NCI-H1105 treated with DMSO at 0.1 percent for 48 hours (cell line): ENCODE measurements at regions not wholly inside any gene's neighbourhood (a gene's known extent, or its start where the extent isn't known, plus 50 kb on each side); places are given as distances from the start of the nearest gene placed in this dataset.

ENCODE experiments used
- DNase-seq: peaks from one replicate; lab custom pipeline; 2025; lab: John Stamatoyannopoulos, UW

DNA sequence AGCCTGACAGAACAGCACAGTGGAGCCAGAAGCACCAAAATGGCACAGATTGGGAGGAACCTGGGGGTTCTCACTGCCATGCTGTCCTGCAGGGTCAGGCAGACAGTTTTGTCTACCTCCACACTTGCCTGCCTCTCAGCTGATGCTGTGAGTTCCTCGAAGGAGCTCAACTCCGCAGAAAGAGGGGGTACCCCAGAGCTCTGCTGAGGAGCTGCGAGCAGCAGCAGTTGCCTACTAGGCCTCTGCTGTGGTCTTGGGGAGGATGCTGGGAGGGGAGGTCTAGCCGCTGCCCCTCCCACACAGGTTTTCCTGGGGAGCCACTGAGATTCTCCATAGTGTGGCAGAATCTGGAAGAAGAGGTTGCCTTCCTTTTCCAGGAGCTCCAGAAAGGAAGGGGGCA lies 192.5 kb downstream of the FOXD2 start:
- no peak for DNase-seq

DNA sequence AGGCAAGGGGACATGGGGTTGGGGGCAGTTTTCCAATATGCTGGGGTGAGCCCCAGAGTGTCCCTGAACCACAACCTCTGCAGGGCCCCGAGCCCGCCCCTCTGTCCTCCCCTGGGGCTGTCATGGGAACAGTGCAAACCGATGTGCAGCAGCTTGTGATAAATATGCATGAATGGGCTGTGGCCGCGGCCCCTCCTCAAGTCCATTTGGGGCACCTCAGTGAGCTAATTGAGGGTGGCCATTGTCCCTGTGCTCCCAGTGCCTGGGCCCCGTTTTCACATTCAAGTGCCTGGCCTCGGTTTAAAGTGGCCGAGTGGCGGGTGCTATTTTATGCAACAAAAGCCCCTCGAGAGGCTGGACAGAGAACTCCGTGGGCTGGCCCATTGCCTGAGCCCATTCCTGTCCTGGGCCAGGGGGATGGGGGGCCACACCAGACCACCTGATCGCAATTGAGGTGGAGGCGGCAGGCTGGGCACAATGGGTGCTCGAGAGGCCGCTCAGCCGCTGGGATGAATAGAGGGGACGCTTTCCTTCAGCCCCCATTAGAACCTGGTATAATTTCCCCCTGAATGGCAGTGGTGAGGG lies 193.7 kb downstream of the FOXD2 start:
- DNase-seq, result no peak

DNA sequence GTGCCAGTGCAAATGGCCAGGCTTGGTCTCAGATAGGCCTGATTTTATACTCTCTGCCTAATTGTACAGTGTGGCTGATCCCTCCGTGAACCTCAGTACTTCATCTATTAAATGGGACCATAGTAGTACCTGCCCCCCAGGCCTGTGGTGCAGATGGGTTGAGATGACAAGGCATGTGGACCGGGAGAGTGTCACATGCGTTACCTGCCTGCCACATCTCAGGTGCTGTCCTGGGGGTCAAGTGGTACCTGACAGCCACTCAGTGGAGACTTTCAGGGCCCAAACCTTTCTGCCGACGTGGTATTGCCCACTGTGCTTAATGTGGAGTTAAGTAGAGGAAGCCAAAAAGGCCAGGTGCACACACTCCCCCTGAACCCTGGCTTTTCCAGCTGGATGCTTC lies 197.3 kb downstream of the FOXD2 start:
- DNase-seq, result no peak

DNA sequence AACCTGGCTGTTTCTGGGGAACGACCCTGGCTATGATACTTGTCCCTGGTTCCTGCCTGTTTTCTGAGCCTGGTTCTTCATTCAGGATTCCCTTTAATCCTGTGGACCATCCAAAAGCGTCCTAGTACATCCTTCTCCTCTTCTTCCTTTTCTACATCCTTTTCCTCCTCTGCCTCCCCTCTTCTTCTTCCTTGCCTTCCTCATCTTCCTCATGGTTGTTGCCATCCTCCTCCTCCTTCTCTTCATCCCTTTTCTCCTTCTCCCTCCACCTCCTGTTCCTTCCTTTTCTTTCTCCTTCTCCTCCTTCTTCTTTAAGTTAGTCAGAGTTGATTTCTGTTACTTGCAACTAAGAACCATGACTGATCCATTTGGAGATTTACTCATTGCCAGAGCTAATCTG lies 197.8 kb downstream of the FOXD2 start:
- no peak for DNase-seq

DNA sequence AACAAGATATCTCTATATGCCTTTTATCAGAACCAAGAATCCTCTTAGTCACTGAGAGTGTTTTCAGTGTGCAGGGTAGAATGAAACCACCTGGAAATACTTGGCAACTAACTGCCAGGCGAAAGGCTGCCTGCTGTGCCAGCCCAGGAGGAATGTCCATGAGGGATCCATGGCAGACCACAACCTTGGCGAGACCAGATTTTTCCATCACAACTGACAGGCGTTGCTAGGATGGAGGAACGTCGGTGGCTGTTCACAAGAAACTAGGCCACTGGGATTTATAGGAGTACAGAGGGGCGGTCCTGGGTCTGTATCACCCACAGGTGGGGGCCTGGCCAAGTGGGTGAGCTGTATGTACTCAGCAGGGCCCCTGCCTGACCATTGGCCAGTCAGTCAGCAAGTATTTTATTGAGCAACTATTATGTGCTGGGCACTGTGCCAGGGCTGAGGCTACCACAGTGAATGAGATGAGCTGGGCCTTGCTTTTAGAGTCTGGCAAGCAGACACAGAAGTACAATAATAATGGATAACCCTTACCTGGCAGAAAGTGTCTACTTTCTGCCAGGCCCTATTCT lies 199.4 kb downstream of the FOXD2 start:
- no peak for DNase-seq

DNA sequence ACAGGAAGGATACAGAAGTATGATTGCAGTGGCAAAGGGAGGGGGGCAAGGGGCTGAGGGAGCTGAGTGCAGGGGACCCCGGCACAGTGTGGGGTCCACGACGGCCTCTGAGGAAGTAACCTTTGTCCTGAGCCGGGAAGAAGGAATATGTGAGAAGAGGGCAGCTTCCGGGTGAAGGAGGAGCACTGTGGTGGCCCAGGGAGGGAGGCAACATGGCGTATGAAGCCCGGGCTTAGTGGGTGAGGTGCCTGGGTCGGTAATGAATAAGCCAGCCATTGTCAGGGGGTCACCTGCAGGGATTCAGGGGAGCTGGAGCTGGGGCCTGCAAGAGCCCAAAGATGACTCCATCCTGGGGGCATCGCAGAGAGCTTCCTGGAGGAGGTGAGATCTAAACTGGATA lies 200.4 kb downstream of the FOXD2 start:
- DNase-seq, result no peak

DNA sequence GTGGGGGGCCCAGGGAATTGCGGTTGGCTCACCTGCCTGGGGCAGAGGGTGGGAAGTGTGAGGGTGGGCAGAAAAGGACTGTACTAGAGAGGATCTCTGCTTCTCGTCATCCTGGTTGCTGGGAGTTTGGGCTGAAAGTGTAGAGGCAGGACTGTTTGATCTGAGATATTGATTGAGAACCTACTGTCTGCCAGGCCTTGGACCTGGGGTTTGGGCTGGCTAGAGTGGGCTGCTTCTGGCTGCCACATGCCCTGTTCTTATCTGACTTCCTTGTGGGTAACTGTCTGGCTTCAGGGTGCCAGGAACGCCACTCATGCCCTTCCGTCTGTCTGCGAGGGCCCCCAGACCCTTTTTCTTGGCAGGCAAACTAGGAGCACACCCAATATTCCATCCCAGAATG lies 200.9 kb downstream of the FOXD2 start:
- DNase-seq, result no peak

DNA sequence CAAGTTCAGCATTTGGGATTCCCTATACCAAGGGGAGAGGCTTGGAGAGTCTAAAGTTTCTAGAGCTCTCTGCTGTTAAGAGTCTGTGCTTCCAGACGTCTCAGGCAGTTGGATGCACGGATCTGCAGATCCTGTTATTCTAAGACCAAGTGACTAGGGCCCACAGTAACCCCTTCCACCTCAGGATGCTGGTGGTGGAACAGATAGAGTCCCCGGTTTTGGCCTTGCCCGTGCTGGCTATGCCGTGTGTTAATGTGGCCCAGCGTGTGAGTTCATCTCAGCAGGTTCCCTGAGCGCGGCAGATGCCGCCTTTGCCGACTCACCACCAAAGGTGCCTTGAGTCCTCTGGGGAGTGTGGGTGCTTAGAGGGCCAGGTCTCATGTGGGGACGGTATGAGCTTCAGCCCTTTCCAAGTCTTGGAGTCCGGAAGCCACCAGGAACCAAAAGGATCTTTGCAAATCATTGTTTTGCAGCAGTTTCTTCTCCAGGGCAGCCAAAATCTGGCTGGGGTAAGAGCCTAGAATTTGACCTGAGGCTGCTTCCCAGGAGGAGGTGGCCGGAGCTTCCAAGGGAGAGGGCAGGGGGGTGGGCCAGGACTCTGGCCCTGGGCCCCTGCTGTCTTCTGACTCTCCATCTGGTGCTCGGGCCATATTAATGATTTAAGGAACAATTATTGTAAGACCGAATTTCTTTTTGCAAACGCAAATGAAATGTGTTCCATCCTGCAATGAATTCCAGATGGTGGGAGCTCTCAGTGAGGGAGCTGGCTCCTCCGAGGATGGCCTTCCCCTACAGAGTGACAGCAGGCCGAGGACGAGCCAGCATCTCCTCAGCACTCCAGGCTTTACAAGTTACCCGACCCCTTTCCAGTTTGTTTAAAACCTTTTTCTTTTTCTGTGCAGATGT lies 205.7 kb downstream of the FOXD2 start:
- no peak for DNase-seq

DNA sequence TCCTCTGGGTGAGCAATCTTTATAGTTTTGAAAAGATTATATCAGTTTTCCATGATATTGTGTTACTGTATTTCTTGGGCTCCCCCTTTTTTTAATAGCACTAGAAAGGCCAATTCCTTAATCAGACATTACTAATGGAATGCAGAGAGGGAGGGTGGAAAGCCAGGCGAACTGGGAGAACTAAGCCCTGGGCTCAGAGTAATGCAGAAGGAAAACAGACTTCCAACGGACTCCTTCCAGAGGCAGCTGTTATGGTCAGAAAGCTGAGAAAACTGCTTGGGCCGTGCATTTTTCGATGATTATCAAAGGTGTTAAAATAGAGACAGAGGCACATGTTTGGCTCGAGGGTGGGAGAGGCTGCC lies 206.3 kb downstream of the FOXD2 start:
- DNase-seq, result no peak

DNA sequence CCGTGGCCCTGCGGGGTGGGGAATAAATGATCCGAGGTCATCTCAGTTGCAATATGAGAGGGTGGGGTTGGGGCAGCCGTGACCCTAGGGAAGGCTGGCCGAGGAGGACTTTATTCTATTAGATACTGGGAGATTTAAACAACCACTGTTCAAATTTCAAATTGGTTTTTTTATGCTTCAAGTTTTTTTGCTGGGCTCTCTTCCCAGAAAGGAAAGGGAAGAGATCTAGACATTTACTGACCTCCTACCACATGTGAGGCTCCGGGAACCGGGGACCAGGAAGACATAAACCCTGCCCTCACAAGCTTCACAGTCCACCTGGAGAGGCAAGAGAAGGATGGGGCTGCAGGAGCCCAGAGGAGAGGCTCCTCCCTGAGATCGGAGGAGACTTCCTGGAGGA lies 207.3 kb downstream of the FOXD2 start:
- no peak for DNase-seq

DNA sequence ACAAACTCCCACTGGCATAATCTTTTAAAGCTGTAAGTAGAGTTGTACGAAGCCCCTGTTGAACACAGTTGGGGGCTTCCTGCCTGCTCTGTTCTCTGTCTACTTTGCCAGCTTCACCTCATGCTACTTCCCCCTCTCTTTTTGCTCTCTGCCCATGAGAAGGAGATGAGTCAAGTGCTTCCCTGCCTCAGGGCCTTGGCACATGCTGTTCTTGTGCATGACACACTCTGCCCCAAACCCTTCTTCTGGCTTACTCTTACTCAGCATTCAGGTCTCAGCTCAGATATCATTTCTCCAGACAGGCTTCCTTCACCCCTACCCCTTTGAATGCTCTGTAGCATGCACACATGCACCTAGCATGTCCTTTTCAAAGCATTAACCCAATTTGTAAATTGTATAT lies 208.8 kb downstream of the FOXD2 start:
- no peak for DNase-seq

DNA sequence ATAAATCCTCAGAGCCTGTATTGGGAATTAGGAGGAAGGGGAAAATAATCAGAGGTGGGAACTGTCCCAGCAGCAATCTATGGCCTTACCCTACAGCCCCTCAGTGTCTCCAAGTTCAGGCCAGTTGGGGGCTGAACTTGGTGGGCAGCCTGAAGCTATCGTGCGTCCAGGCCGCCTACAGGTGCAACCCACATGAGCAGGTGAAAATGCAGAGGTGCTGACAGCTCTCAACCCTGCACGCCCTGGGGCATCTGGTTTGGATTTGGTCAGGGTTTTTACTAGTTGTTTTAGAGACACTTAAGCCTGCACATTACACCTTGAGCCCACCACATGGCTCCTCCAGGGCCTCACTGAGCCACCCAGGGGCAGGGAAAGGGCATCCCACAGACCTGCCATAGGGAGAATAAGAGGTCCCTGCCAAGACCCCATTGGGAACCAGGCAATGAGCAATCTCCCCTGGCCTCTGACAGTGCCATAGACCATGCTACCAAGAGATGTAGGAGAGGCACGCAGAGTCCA lies 209.5 kb downstream of the FOXD2 start:
- no peak for DNase-seq

DNA sequence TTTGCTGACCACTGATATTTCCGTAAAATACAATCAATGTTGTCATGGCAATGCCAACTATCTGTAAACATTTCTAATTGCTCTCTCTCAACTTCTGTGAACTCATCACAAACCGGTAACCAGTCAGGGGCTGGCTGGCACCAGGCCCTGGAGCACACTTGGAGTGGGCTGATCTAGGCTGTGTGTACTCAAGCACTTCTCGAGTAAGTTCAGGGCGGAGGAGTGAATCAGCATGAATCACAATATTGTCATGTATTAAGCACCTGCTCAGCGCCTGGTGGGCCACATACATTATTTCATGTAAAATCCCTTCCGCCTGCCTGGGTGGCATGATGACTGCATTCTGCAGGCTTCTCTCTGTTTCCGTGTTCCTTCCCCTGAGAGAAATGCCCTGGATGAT lies 212.4 kb downstream of the FOXD2 start:
- peak; percentile 97 for DNase-seq

DNA sequence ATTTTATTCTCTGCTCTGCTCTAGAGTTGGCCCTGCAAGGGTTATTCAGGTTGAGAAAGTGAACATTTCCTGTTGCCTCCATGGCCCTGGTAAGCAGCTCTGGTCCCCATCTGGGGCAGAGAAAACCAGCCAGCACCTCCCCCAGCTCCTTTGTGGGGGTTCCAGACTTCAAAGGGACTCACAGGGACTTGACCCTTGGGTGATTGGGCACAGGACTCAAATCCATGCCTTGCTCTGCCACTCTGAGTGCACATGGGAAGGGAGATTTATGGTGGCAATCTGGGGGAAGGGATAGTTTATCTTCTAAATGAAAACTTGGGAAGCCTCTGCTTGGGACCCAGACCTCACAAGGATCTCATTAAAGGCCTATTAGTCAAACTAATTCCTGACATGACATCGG lies 212.8 kb downstream of the FOXD2 start:
- no peak for DNase-seq

DNA sequence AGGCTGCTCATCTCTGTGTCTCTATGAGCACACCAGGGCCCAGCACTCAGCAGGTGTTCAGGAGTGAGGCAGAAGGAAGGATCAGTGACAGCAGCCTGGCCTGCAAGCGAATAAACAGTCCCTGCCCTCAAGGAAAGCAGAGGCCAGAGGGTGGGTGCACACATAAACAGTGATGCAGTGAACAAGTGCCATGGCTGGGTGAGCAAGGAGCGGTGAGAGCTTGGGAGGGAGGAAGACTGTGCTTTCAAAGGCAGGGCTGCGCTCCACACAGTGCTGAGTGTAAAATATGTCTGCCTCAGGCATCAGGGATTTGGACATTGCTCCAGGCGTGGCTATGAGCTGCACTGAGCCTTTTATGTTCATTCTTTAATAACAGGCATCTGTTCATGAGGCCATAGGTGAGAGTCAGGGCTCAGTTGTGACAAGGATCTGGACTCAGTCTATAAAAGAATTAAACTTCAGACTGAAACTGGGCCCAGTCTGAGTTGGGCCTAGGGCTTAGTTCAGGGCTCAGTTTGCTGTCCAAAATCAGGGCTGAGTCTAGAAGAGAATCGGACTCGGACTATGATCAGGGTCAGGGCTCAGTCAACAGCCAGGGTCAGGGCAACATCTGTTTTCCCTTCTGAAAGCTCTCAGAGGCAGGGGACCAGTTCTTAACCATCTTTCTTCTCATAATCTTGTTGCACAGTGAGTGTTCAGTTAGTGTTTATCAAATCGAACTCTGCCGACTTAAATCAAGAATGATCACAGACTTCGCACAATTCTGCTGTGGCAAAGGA lies 213.7 kb downstream of the FOXD2 start:
- no peak for DNase-seq

DNA sequence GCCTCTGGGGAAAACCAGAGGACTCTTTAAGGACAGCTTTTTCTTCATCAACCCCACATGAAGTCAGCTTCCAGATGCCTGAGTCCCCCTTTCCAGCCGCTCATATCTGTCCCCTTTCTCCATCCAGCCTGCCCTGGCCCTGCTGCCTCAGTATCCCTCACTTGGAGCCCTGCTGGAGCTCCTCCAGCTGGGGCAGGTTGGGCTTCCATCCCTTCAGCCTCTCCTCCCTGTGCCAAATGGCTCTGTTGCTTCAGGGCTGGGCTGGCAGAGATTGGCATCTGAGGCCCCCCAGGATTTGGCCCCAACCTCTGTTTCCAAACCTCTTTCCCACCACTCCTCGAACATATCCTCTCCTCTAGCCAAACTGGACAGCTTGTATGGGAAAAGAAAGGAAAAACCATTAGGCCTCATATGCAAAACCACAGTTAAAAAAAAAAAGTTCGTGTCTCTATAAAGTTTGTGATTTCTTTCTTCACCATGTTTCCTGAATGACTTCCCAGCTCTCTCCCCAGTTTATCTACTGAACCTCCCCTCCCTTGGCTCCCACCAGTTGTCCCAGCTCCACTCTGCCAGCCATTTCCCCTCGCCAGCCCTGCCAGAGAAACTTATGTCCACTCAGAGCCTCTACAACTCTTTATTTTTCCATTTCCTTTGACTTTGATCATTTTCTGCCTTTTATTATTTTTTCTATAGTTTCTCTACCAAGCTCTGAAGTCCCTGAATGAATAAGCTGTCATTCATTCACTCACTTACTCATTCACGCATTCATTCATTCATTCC lies 217.9 kb downstream of the FOXD2 start:
- no peak for DNase-seq

DNA sequence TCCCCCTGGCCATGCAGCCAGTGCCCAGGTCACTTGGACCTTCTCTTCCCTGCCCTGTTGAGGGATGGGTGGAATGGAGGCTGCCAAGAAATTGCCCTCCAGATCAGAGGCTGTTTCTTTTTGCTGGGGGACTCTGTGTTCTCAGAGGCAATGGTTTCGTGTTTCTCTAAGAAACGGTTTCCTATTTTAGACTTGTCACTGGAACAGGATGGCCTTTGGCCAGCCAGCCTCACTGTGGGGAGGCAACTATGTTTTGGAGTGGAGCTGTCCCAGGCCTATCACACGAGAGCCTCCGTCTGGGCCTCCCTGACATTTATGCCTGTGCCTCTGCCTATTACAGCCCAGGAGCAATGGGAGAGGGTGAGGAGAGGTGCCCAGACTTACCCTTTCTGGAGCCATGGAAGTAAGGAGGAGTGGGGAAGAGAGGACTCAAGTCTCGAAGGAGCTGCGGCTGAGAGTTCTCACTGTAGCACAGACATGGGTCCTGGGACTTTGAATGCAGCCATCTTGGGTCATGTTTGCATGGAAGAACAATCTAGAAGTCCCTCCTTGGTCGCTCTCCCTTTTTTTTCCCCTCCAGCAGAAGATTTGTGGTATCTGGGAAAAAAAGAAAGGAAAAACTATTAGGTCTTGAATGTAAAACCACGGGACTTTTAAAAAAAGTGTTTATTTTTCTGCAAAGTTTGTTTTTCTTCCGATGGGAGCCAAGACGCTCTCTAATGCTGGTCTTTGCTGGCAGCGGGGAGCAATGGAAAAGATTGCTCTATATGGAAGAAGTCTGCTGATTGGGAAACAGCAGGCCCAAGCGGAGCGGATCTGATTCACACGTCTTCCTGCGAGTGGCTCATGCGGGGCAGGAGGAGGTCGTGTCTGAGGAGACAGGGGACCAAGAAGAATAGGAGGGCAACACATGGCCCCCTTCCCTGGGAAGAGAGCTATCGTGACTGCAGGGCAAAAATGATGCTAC lies 219.2 kb downstream of the FOXD2 start:
- DNase-seq, result no peak

DNA sequence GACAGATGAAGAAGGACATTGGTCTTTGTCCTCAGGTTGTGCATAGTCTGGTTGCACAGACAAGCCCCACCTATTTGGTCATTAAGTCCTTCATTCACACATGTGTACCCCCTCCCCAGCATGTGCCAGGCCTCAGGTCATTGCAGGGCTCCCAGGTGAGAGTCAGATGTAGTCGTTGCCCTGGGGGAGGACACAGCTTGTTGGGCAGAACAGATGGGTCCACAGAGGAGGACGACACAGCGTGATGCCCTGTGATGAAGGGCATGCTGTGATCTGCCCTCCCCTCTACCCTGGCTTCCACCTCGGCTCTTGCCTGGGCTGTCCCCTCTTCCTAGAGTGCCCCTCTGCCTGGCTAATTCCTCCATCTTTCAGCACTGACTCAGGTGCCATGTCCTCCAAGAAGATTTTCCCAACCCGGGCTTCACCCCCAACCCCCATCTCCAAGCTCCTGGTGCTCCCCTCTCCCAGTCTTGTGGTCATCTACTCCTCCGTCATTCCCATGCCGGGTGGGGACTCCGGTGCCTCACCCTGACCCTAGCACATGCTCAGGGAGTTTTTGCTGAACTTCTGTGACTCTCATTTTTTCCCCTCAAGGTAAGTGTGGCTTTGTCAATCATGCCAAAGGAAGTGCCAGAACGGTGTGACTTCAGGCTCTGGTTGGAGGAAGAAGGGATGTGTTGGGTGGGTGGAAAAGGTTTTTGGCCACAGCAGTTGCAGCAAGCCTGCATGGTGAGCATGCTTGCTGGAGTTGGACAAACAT lies 220.5 kb downstream of the FOXD2 start:
- no peak for DNase-seq

DNA sequence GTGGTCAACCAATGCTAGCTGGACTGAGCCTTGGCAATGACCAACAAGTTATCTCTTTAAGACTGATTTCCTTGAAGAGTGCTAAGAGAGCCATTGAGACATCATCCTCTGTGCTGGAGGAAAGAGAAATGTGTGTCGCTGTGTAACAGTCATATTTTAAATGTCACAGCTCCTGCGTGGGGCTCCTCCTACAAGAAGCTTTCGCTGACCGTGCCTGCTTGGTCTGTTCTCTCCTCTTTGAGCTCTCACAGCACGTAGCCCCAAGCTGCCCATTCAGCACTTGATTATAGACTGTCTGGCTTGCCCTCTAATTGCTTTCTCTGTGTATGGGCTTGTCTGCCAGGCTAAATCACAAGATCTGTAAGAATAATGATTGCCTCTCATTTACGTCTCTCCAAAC lies 221.3 kb downstream of the FOXD2 start:
- DNase-seq, result peak; percentile 91

DNA sequence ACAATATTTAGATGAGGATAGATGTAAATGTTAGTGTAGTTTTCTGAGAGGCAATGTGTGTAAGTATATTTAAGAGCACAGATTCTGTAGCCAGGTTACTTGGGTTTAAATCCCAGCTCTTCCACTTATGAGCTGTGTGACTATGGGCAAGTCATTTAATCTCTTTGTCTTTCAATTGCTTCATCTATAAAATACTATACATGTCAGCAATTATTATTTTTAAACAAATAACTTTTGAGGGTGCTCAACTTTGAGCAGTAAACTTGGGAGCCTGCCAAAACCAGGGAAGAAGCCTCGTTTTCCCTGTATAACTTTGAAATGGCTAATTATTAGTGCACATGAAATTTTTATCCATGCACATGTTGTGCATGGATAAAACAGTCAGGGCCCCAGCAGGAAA lies 222.8 kb downstream of the FOXD2 start:
- peak; percentile 88 for DNase-seq
